SK-N-MC (cell line): ENCODE measurements at regions not wholly inside any gene's neighbourhood (a gene's known extent, or its start where the extent isn't known, plus 50 kb on each side); places are given as distances from the start of the nearest gene placed in this dataset.
"Not testable (repeated sequence)": the region's sequence is repeated elsewhere in the genome, so short reads cannot be mapped to it uniquely, and the experiment has no call there.

Source experiments
- DNase-seq: peaks from one replicate; pipeline ENCODE4 v3.0.0-alpha.2; 2011; ENCODE audit warnings: low read depth, low spot score
- H3K27ac ChIP-seq: fragments of 200-600 bp; sonication (generic); 2 replicates; pipeline ENCODE4 v1.5.1; 2016; ENCODE audit warnings: mixed run types
- H3K36me3 ChIP-seq: fragments of 200-600 bp; sonication (generic); 2 replicates; pipeline ENCODE4 v1.6.1; 2017; ENCODE audit warnings: antibody characterized with exemption, low read length, mixed read lengths; ENCODE audit not compliant: insufficient read depth
- H3K4me3 ChIP-seq: fragments of 200-600 bp; sonication (generic); 2 replicates; pipeline ENCODE4 v1.5.1; 2016
- H3K9ac ChIP-seq: fragments of 200-600 bp; sonication (generic); 2 replicates; pipeline ENCODE4 v1.8.0; 2017; ENCODE audit warnings: mixed run types, mixed read lengths; ENCODE audit not compliant: insufficient read length
- H3K9me3 ChIP-seq: fragments of 200-600 bp; sonication (generic); 2 replicates; pipeline ENCODE4 v1.6.1; 2017; ENCODE audit warnings: low read depth, mild to moderate bottlenecking, antibody characterized with exemption, low read length, moderate library complexity, mixed read lengths
- EZH2 ChIP-seq: fragments of 200-600 bp; sonication (generic); IDR thresholded peaks from one replicate; pipeline ENCODE4 v1.6.1; 2017; ENCODE audit warnings: antibody characterized with exemption
- FOXP2 ChIP-seq: optimal IDR thresholded peaks from 2 replicates; pipeline ENCODE3; 2011; ENCODE audit warnings: mild to moderate bottlenecking, moderate library complexity; ENCODE audit not compliant: insufficient read depth; ENCODE audit errors: extremely low read length, control extremely low read depth
- POLR2AphosphoS5 ChIP-seq: IDR thresholded peaks from 2 replicates; pipeline ENCODE4 v1.6.1; 2012; ENCODE audit warnings: mild to moderate bottlenecking, low read depth, low read length, borderline replicate concordance

DNA sequence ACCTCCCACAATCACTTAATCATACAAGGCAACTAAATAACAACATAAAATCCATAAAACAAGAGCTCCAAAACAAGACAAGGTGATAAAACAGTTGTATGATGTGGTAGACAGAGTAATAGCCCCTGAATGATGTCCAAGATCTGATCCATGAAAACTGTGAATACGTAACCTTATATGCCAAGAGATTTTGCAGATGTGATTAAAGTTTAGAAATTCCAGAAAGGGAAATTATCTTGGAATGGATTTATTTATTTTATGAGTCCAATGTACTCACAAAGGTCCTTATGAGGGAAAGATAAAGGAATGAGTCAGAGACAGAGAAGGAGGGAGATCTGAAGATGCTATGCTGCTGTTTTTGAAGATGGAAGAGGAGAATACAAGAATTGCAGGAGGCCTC lies 1775.7 kb upstream of the C9orf72 start:
- H3K9me3 ChIP-seq, result no peaks in the 10 kb centered on the region
- no peak overlapping the region for H3K4me3 ChIP-seq
- TF ChIP-seq POLR2AphosphoS5 (no peak), EZH2 (no peak), FOXP2 (no peak)
- H3K9ac ChIP-seq, result no peak overlapping the region
- H3K27ac ChIP-seq, result no peak overlapping the region
- H3K36me3 ChIP-seq, result no peaks in the 10 kb centered on the region
- DNase-seq, result no peak

DNA sequence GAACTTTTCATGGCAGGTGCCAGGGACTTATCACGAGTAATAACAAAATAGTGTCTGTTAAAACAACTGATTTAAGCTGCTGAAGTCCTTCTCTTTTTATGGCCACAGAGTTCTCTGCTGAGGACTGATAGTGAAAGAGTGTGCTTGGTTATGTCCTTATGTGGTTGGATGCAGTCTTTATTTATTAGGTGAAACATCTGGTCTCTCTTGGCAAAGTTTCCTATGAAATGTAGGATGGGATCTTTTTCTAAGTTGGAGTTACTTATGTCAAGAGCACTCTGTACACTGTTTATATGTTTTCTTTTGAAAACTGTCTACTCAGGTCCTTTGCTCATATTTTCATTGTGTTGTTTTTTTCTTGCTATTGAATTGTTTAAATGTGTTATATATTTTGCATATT lies 1816.1 kb upstream of the C9orf72 start:
- Histone ChIP-seq H3K4me3 (no peak overlapping the region), H3K27ac (no peak overlapping the region), H3K36me3 (no peaks in the 10 kb centered on the region), H3K9ac (no peak overlapping the region), H3K9me3 (no peaks in the 10 kb centered on the region)
- TF ChIP-seq POLR2AphosphoS5, result no peak
- TF ChIP-seq FOXP2, result no peak
- no peak for TF ChIP-seq EZH2
- no peak for DNase-seq

DNA sequence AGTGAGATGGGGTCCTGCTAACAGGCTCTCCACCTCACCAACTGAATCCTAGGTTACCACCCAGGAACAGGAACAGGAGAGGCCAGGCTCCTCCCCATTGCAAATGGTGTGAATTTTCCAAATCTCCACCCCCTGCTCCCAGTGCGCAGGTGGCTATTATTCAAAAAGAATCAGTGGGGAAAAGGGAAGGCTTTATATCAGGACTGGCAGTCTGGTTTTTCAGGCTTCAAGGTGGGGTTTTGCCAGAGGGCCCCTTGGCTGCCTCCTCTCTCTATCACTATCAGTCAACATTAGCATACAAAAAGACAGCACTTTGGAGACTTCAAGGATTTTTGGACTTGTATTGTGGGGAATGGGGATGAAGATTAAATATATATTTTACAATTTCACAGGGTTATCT lies 1817.6 kb upstream of the C9orf72 start:
- H3K36me3 ChIP-seq, result no peaks in the 10 kb centered on the region
- no peak for TF ChIP-seq POLR2AphosphoS5
- DNase-seq, result no peak
- no peak overlapping the region for H3K27ac ChIP-seq
- no peak overlapping the region for H3K9ac ChIP-seq
- no peaks in the 10 kb centered on the region for H3K9me3 ChIP-seq
- H3K4me3 ChIP-seq, result no peak overlapping the region

DNA sequence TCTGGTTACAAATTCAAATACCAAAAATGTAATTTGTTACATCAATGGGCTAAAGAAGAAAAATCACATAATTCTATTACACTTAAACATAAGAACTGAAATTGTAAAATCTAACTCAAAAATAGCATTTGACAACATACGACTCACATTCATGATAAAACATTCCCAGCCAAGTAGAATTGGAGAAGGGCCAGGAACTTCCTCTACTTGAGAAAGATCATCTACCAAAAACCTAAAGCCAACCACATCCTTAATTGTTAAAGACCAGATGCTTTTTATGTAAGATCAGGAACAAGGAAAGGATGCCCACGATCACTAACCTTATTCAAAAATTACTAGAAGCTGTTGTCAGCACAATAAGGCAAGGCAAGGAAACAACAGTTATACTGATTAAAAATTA lies 1819.8 kb upstream of the C9orf72 start:
- Histone ChIP-seq H3K27ac (no peak overlapping the region), H3K9ac (no peak overlapping the region), H3K9me3 (no peaks in the 10 kb centered on the region), H3K36me3 (no peaks in the 10 kb centered on the region), H3K4me3 (no peak overlapping the region)
- DNase-seq, result no peak
- no peak for TF ChIP-seq POLR2AphosphoS5
- TF ChIP-seq FOXP2, result no peak
- no peak for TF ChIP-seq EZH2

DNA sequence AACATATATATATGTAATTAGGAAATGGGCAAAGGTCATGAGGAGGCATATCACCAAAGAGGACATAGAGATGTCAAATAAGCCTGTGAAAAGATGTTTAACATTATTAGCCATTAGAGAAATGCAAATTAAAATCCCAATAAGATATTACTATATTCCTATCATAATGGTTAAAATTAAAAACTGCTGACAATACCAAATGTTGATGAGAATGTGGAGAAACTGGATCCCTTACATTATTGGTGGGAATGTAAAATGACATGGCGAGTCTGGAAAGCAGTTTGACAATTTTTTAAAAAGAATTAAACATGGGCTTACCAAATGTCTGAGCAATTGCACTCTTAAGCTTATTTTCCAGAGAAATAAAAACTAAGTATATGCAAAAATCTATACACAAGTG lies 1821.6 kb upstream of the C9orf72 start:
- no peaks in the 10 kb centered on the region for H3K9me3 ChIP-seq
- TF ChIP-seq FOXP2, result no peak
- no peak for TF ChIP-seq EZH2
- TF ChIP-seq POLR2AphosphoS5, result no peak
- no peaks in the 10 kb centered on the region for H3K36me3 ChIP-seq
- no peak overlapping the region for H3K9ac ChIP-seq
- no peak overlapping the region for H3K27ac ChIP-seq
- no peak for DNase-seq
- no peak overlapping the region for H3K4me3 ChIP-seq

DNA sequence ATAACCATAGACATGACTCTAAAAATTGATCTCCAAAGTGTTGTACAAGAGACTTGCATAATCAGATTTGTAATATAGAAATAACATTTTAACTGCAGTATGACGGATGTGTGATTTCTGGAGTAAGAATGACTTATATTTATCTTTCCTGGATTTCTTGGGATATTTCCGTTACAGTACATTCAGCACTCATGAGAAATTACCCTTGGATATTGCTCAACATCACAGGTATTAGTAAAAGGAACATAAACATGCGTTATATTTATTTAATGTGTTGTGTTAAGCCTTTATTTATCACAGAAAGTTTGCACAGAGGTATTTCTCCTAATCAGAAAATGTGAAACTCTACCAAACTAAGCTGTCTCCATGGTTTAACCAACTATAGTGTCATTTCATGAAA lies 1823.9 kb upstream of the C9orf72 start:
- Histone ChIP-seq H3K9me3 (no peaks in the 10 kb centered on the region), H3K9ac (no peak overlapping the region), H3K27ac (no peak overlapping the region), H3K36me3 (no peaks in the 10 kb centered on the region), H3K4me3 (no peak overlapping the region)
- TF ChIP-seq EZH2, result no peak
- no peak for TF ChIP-seq FOXP2
- no peak for TF ChIP-seq POLR2AphosphoS5
- DNase-seq, result no peak

DNA sequence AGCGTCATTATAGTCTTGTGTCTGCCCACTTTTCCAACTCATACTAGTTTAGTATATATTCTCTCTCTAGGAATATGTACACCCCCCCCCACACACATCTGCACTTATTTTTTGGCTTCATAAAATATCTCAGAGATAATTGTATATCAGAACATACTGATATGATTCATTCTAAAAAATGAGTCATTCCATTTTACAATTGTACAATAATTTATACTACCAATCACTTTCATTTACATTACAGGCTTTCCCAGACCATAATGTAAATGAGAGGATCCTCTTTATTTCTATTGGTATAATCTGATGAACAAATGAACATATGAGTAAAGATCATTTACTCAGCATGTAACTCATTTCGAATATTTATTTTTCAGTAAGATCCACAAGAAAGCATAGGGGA lies 1842.9 kb upstream of the C9orf72 start:
- Histone ChIP-seq H3K9me3 (no peaks in the 10 kb centered on the region), H3K9ac (no peak overlapping the region), H3K4me3 (no peak overlapping the region), H3K36me3 (no peaks in the 10 kb centered on the region), H3K27ac (no peak overlapping the region)
- TF ChIP-seq FOXP2, result no peak
- TF ChIP-seq POLR2AphosphoS5, result no peak
- TF ChIP-seq EZH2, result no peak
- no peak for DNase-seq

DNA sequence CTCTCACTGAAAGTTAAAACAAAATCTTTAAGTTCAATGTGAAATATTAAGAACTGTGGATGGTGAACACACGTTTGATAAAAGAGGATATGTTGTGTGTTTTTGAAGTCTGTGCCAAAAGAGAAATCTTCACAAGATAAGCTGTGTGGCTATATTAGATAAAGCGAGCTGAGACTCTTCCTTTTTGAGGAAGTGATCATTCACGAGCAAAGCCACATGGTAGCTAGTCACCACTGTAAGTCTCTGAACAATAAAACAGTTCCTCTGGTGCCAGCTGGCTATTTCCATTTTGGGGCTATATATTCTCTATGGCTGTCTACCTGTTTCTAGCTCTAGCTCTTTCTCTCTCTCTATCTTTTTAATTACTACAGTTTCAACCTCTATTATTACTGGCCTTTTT lies 1849.2 kb upstream of the C9orf72 start:
- TF ChIP-seq POLR2AphosphoS5 (no peak), FOXP2 (no peak), EZH2 (no peak)
- no peak overlapping the region for H3K9ac ChIP-seq
- DNase-seq, result no peak
- no peaks in the 10 kb centered on the region for H3K36me3 ChIP-seq
- H3K9me3 ChIP-seq, result no peaks in the 10 kb centered on the region
- H3K4me3 ChIP-seq, result no peak overlapping the region
- no peak overlapping the region for H3K27ac ChIP-seq

DNA sequence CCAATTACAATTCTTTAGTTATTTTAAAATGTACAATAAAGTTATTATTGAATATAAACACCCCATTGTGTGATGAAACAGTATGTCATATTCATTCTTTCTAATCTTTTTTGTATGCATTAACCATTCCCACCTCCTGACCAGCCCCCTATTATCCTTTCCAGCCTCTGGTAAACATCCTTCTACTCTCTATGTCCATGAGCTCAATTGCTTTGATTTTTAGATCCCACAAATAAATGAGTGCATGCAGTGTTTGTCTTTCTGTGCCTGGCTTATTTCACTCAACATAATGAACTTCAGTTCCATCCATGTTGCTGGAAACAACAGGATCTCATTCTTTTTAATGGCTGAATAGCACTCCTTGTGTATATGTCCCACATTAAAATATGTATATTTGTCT lies 1858.9 kb upstream of the C9orf72 start:
- no peak for TF ChIP-seq FOXP2
- H3K36me3 ChIP-seq, result no peaks in the 10 kb centered on the region
- no peak overlapping the region for H3K4me3 ChIP-seq
- H3K27ac ChIP-seq, result no peak overlapping the region
- H3K9ac ChIP-seq, result no peak overlapping the region
- no peak for DNase-seq
- no peaks in the 10 kb centered on the region for H3K9me3 ChIP-seq

DNA sequence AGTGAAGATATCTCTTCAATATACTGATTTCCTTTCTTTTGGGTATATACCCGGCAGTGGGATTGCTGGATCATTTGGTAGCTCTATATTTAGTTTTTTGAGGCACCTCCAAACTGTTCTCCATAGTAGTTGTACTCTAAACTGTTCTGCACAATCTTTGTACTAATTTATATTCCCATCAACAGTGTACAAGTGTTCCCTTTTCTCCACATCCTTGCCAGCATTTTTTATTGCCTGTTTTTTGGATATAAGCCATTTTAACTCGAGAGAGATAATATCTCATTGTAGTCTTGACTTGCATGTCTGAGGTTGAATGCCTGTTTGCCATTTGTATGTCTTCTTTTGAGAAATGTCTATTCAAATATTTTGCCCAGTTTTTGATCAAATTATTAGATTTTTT lies 1859.4 kb upstream of the C9orf72 start:
- H3K27ac ChIP-seq, DNase-seq, H3K4me3 ChIP-seq, H3K9ac ChIP-seq, H3K36me3 ChIP-seq, H3K9me3 ChIP-seq: not testable (repeated sequence)
